Esophagus muscularis mucosa (tissue), 3 donors: ENCODE measurements at regions not wholly inside any gene's neighbourhood (a gene's known extent, or its start where the extent isn't known, plus 50 kb on each side); places are given as distances from the start of the nearest gene placed in this dataset.

Source experiments
- POLR2A ChIP-seq: fragments of 450-650 bp; IDR thresholded peaks from one replicate; pipeline ENCODE4 v1.6.1; 2017; ENCODE audit warnings: antibody characterized with exemption, moderate library complexity, mild to moderate bottlenecking, low read depth
- TF ChIP-seq, protein P1 (sequence below), 3 experiments: fragments of 200-600 bp in 2 of 3; fragments of 450-650 bp in 1 of 3; sonication (generic) in 2 of 3; IDR thresholded peaks; one replicate each; pipeline ENCODE4 v1.5.1; 2017 to 2019; ENCODE audit warnings: antibody characterized with exemption in 3 of 3, mild to moderate bottlenecking in 2 of 3, moderate library complexity in 1 of 3

DNA sequence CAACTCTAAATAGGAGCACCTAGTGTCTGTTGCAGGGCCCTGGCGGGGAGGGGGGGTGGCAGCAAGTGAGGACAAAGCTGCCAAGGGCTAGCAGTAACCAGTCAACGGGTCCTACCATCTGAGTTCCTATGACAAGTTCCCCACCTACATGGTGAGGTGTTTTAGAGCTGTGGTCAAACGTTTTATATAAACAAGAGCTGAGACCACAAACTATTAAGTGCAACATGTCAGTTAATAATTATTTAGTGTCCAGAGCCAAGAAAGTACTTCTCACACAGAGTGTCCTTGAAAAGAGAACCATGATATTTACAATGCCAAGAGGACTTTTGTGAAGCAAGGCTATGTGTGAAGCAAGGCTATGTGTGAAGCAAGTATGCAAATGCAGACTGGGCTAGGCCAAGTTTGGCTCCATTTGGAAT lies 434.7 kb downstream of the TNS3 start:
- TF ChIP-seq, protein P1, sequence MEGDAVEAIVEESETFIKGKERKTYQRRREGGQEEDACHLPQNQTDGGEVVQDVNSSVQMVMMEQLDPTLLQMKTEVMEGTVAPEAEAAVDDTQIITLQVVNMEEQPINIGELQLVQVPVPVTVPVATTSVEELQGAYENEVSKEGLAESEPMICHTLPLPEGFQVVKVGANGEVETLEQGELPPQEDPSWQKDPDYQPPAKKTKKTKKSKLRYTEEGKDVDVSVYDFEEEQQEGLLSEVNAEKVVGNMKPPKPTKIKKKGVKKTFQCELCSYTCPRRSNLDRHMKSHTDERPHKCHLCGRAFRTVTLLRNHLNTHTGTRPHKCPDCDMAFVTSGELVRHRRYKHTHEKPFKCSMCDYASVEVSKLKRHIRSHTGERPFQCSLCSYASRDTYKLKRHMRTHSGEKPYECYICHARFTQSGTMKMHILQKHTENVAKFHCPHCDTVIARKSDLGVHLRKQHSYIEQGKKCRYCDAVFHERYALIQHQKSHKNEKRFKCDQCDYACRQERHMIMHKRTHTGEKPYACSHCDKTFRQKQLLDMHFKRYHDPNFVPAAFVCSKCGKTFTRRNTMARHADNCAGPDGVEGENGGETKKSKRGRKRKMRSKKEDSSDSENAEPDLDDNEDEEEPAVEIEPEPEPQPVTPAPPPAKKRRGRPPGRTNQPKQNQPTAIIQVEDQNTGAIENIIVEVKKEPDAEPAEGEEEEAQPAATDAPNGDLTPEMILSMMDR (IDR thresholded peaks at IDR 0.05) = no peak
- no peak for TF ChIP-seq POLR2A
